Neuron (in vitro differentiated cells): ENCODE measurements at regions not wholly inside any gene's neighbourhood (a gene's known extent, or its start where the extent isn't known, plus 50 kb on each side); places are given as distances from the start of the nearest gene placed in this dataset.

Experiments
- H2AFZ ChIP-seq: one replicate; pipeline ENCODE4 v1.6.1; 2013; ENCODE audit warnings: low read depth, mild to moderate bottlenecking, inconsistent platforms, low read length, moderate library complexity
- H3K27me3 ChIP-seq: one replicate; pipeline ENCODE4 v1.6.1; 2013; ENCODE audit warnings: low read length; ENCODE audit not compliant: insufficient read depth
- H3K36me3 ChIP-seq: one replicate; pipeline ENCODE4 v1.6.1; 2013; ENCODE audit warnings: low read length; ENCODE audit not compliant: insufficient read depth
- H3K4me1 ChIP-seq: one replicate; pipeline ENCODE4 v1.6.1; 2013; ENCODE audit warnings: low read length; ENCODE audit not compliant: insufficient read depth
- H3K4me3 ChIP-seq: 2 replicates; pipeline ENCODE4 v1.5.1; 2013; ENCODE audit warnings: mild to moderate bottlenecking, low read length, moderate library complexity
- H3K9me3 ChIP-seq: one replicate; pipeline ENCODE4 v1.6.1; 2013; ENCODE audit warnings: low read length

- peaks cover 29% of the 10 kb centered on the region for H3K4me1 ChIP-seq
- peaks cover 16% of the 10 kb centered on the region for H3K36me3 ChIP-seq
- no peak overlapping the region for H3K4me3 ChIP-seq
- no peak overlapping the region for H2AFZ ChIP-seq
- no peaks in the 10 kb centered on the region for H3K9me3 ChIP-seq
- no peaks in the 10 kb centered on the region for H3K27me3 ChIP-seq
Observed at GRCh38 chr3:42037318-42037945, 53.7 kb upstream of the TRAK1 start.

GRCh38 chr3:42036483-42036823, 54.7 kb upstream of the TRAK1 start:
- Histone ChIP-seq H2AFZ (no peak overlapping the region), H3K4me1 (peaks cover 33% of the 10 kb centered on the region), H3K9me3 (no peaks in the 10 kb centered on the region), H3K4me3 (no peak overlapping the region), H3K36me3 (peaks cover 16% of the 10 kb centered on the region), H3K27me3 (no peaks in the 10 kb centered on the region)

- H3K4me3 ChIP-seq, result no peak overlapping the region
- peaks cover 35% of the 10 kb centered on the region for H3K4me1 ChIP-seq
Observed at GRCh38 chr3:42035816-42036482, 55.2 kb upstream of the TRAK1 start.

GRCh38 chr3:42035007-42035406, 56.1 kb upstream of the TRAK1 start:
- peaks cover 37% of the 10 kb centered on the region for H3K4me1 ChIP-seq
- H3K9me3 ChIP-seq, result no peaks in the 10 kb centered on the region
- no peak overlapping the region for H3K4me3 ChIP-seq
- H2AFZ ChIP-seq, result no peak overlapping the region
- H3K36me3 ChIP-seq, result peaks cover 16% of the 10 kb centered on the region
- no peaks in the 10 kb centered on the region for H3K27me3 ChIP-seq

More at GRCh38 chr3:42035816-42036482, 55.2 kb upstream of the TRAK1 start:
- Histone ChIP-seq H3K27me3 (no peaks in the 10 kb centered on the region), H3K36me3 (peaks cover 16% of the 10 kb centered on the region), H2AFZ (no peak overlapping the region), H3K9me3 (no peaks in the 10 kb centered on the region)

GRCh38 chr3:42033741-42034140, 57.4 kb upstream of the TRAK1 start:
- no peaks in the 10 kb centered on the region for H3K9me3 ChIP-seq
- peaks cover 16% of the 10 kb centered on the region for H3K36me3 ChIP-seq
- H3K27me3 ChIP-seq, result no peaks in the 10 kb centered on the region
- peaks cover 37% of the 10 kb centered on the region for H3K4me1 ChIP-seq
- H3K4me3 ChIP-seq, result no peak overlapping the region
- H2AFZ ChIP-seq, result no peak overlapping the region

- no peak overlapping the region for H2AFZ ChIP-seq
- no peaks in the 10 kb centered on the region for H3K27me3 ChIP-seq
- H3K36me3 ChIP-seq, result peaks cover 16% of the 10 kb centered on the region
- H3K9me3 ChIP-seq, result no peaks in the 10 kb centered on the region
- H3K4me1 ChIP-seq, result peaks cover 37% of the 10 kb centered on the region
- H3K4me3 ChIP-seq, result no peak overlapping the region
Observed at GRCh38 chr3:42032693-42033349, 58.3 kb upstream of the TRAK1 start.

- no peaks in the 10 kb centered on the region for H3K27me3 ChIP-seq
- H3K4me1 ChIP-seq, result peaks cover 37% of the 10 kb centered on the region
- no peak overlapping the region for H2AFZ ChIP-seq
- no peak overlapping the region for H3K4me3 ChIP-seq
- H3K9me3 ChIP-seq, result no peaks in the 10 kb centered on the region
- peaks cover 16% of the 10 kb centered on the region for H3K36me3 ChIP-seq
Observed at GRCh38 chr3:42031808-42032480, 59.2 kb upstream of the TRAK1 start.

GRCh38 chr3:42028474-42028873, 62.7 kb upstream of the TRAK1 start:
- H2AFZ ChIP-seq, result no peak overlapping the region
- no peaks in the 10 kb centered on the region for H3K36me3 ChIP-seq
- H3K27me3 ChIP-seq, result no peaks in the 10 kb centered on the region
- peaks cover 49% of the 10 kb centered on the region for H3K4me1 ChIP-seq
- no peak overlapping the region for H3K4me3 ChIP-seq
- no peaks in the 10 kb centered on the region for H3K9me3 ChIP-seq

GRCh38 chr3:42027571-42027970, 63.6 kb upstream of the TRAK1 start:
- Histone ChIP-seq H3K36me3 (no peaks in the 10 kb centered on the region), H3K4me3 (no peak overlapping the region), H3K4me1 (peaks cover 44% of the 10 kb centered on the region), H3K9me3 (no peaks in the 10 kb centered on the region), H2AFZ (no peak overlapping the region), H3K27me3 (no peaks in the 10 kb centered on the region)

GRCh38 chr3:42025370-42026138, 63.7 kb upstream of the ULK4 start:
- H3K4me1 ChIP-seq, result peaks cover 41% of the 10 kb centered on the region
- peak overlapping the region; percentile 38 for H3K4me3 ChIP-seq
- no peaks in the 10 kb centered on the region for H3K27me3 ChIP-seq
- H2AFZ ChIP-seq, result no peak overlapping the region
- H3K36me3 ChIP-seq, result no peaks in the 10 kb centered on the region
- no peaks in the 10 kb centered on the region for H3K9me3 ChIP-seq

GRCh38 chr3:42024591-42025351, 62.9 kb upstream of the ULK4 start:
- Histone ChIP-seq H3K4me1 (peaks cover 43% of the 10 kb centered on the region), H3K4me3 (peak overlapping the region; percentile 38)

GRCh38 chr3:42023380-42023779, 61.5 kb upstream of the ULK4 start:
- H3K9me3 ChIP-seq, result no peaks in the 10 kb centered on the region
- H3K4me3 ChIP-seq, result no peak overlapping the region
- H2AFZ ChIP-seq, result no peak overlapping the region
- H3K36me3 ChIP-seq, result no peaks in the 10 kb centered on the region
- H3K27me3 ChIP-seq, result no peaks in the 10 kb centered on the region
- H3K4me1 ChIP-seq, result peaks cover 45% of the 10 kb centered on the region

More at GRCh38 chr3:42024591-42025351, 62.9 kb upstream of the ULK4 start:
- no peaks in the 10 kb centered on the region for H3K36me3 ChIP-seq
- no peaks in the 10 kb centered on the region for H3K9me3 ChIP-seq
- H3K27me3 ChIP-seq, result no peaks in the 10 kb centered on the region
- H2AFZ ChIP-seq, result no peak overlapping the region
